Superior temporal gyrus (tissue), 1 donor: ENCODE measurements at regions not wholly inside any gene's neighbourhood (a gene's known extent, or its start where the extent isn't known, plus 50 kb on each side); places are given as distances from the start of the nearest gene placed in this dataset.

Experiments
- DNase-seq: peaks from one replicate; pipeline ENCODE4 v3.0.0-alpha.2; 2016; ENCODE audit errors: extremely low spot score

- no peak for DNase-seq
Measured at GRCh38 chr1:118346936-118347335, 161.9 kb upstream of the SPAG17 start.

- no peak for DNase-seq
Measured at GRCh38 chr1:118340928-118341910, 156.2 kb upstream of the SPAG17 start.

GRCh38 chr1:118339400-118340124 is 154.5 kb upstream of the SPAG17 start:
- DNase-seq: no peak

- DNase-seq: no peak
Measured at GRCh38 chr1:118338936-118339335, 153.9 kb upstream of the SPAG17 start.

GRCh38 chr1:118337346-118337745 is 152.3 kb upstream of the SPAG17 start:
- DNase-seq: no peak

GRCh38 chr1:118335331-118335732 is 150.3 kb upstream of the SPAG17 start:
- DNase-seq: no peak

- no peak for DNase-seq
Measured at GRCh38 chr1:118334506-118334905, 149.5 kb upstream of the SPAG17 start.

- DNase-seq: no peak
Measured at GRCh38 chr1:118333601-118334210, 148.7 kb upstream of the SPAG17 start.

- no peak for DNase-seq
Measured at GRCh38 chr1:118326960-118327629, 142.1 kb upstream of the SPAG17 start.

GRCh38 chr1:118325550-118326225 is 140.7 kb upstream of the SPAG17 start:
- DNase-seq: no peak

- DNase-seq: no peak
Measured at GRCh38 chr1:118323246-118323645, 138.2 kb upstream of the SPAG17 start.

- no peak for DNase-seq
Measured at GRCh38 chr1:118322331-118322730, 137.3 kb upstream of the SPAG17 start.

- DNase-seq: no peak
Measured at GRCh38 chr1:118321840-118322239, 136.8 kb upstream of the SPAG17 start.

- no peak for DNase-seq
Measured at GRCh38 chr1:118317842-118318614, 133.0 kb upstream of the SPAG17 start.

- DNase-seq: no peak
Measured at GRCh38 chr1:118306851-118307250, 121.8 kb upstream of the SPAG17 start.

GRCh38 chr1:118304722-118305359 is 119.8 kb upstream of the SPAG17 start:
- no peak for DNase-seq

- DNase-seq: no peak
Measured at GRCh38 chr1:118303534-118303933, 118.5 kb upstream of the SPAG17 start.

- DNase-seq: no peak
Measured at GRCh38 chr1:118303064-118303463, 118.0 kb upstream of the SPAG17 start.

GRCh38 chr1:118302145-118302544 is 117.1 kb upstream of the SPAG17 start:
- no peak for DNase-seq

GRCh38 chr1:118300808-118301207 is 115.8 kb upstream of the SPAG17 start:
- DNase-seq: no peak
